ENCODE measurements at regions not wholly inside any gene's neighbourhood (a gene's known extent, or its start where the extent isn't known, plus 50 kb on each side); places are given as distances from the start of the nearest gene placed in this dataset.

GRCh38 chr14:76948213-76948947, 80.1 kb downstream of the IRF2BPL start:
- DNase-seq = no peak

GRCh38 chr14:76947838-76948184, 80.7 kb downstream of the IRF2BPL start:
- no peak for DNase-seq

- peak; percentile 74 to 94 for DNase-seq
These were observed 81.2 kb downstream of the IRF2BPL start for GRCh38 chr14:76947078-76947837.

GRCh38 chr14:76946753-76947077, 81.8 kb downstream of the IRF2BPL start:
- DNase-seq = no peak

- DNase-seq = no peak
These were observed 85.4 kb downstream of the IRF2BPL start for GRCh38 chr14:76943072-76943471.

- DNase-seq = no peak
These were observed 86.3 kb downstream of the IRF2BPL start for GRCh38 chr14:76941946-76942805.

- DNase-seq = no peak
These were observed 87.0 kb downstream of the IRF2BPL start for GRCh38 chr14:76941544-76941943.

- no peak for DNase-seq
These were observed 88.3 kb downstream of the IRF2BPL start for GRCh38 chr14:76940021-76940760.

- DNase-seq = no peak
These were observed 89.3 kb downstream of the IRF2BPL start for GRCh38 chr14:76939015-76939742.

GRCh38 chr14:76938092-76938500, 90.4 kb downstream of the IRF2BPL start:
- DNase-seq = no peak

GRCh38 chr14:76937181-76938091, 91.1 kb downstream of the IRF2BPL start:
- DNase-seq = peak; percentile 41 to 61

- DNase-seq = no peak
These were observed 92.0 kb downstream of the IRF2BPL start for GRCh38 chr14:76936483-76936882.

- no peak for DNase-seq
These were observed 95.0 kb downstream of the IRF2BPL start for GRCh38 chr14:76933515-76933914.

GRCh38 chr14:76931631-76932402, 96.7 kb downstream of the IRF2BPL start:
- DNase-seq = no peak

GRCh38 chr14:76930549-76930948, 98.0 kb downstream of the IRF2BPL start:
- DNase-seq = no peak

- no peak for DNase-seq
These were observed 98.6 kb downstream of the IRF2BPL start for GRCh38 chr14:76929927-76930326.

GRCh38 chr14:76927971-76928700, 100.4 kb downstream of the IRF2BPL start:
- DNase-seq = no peak

GRCh38 chr14:76926521-76927251, 100.5 kb downstream of the LRRC74A start:
- peak in 1 of 2 experiments; percentile 20 for DNase-seq

GRCh38 chr14:76925097-76925441, 98.9 kb downstream of the LRRC74A start:
- no peak for DNase-seq
